ENCODE measurements at regions not wholly inside any gene's neighbourhood (a gene's known extent, or its start where the extent isn't known, plus 50 kb on each side); places are given as distances from the start of the nearest gene placed in this dataset.

GRCh38 chr12:114912811-114913210, 228.8 kb upstream of the TBX3 start:
- TF ChIP-seq CTCF (IDR thresholded peaks at IDR 0.05 in 4 of 5, conservative IDR thresholded peaks at IDR 0.05 in 1 of 5) (no peak), POLR2A (IDR thresholded peaks at IDR 0.05) (no peak)

Data from gastrocnemius medialis (tissue), 4 donors.